Osteocyte (in vitro differentiated cells): ENCODE measurements at regions not wholly inside any gene's neighbourhood (a gene's known extent, or its start where the extent isn't known, plus 50 kb on each side); places are given as distances from the start of the nearest gene placed in this dataset.

Source experiments
- DNase-seq: peaks from one replicate; pipeline ENCODE4 v3.0.0; 2021; ENCODE audit warnings: mixed read lengths; ENCODE audit not compliant: unreplicated experiment; ENCODE audit errors: extremely low spot score
- H3K27ac Mint-ChIP-seq: one replicate; pipeline ENCODE4 v1.8.0; 2021; ENCODE audit warnings: mild to moderate bottlenecking, mixed read lengths; ENCODE audit not compliant: unreplicated experiment
- H3K27me3 Mint-ChIP-seq: one replicate; pipeline ENCODE4 v1.8.0; 2021; ENCODE audit warnings: mixed read lengths; ENCODE audit not compliant: unreplicated experiment
- H3K36me3 Mint-ChIP-seq: one replicate; pipeline ENCODE4 v1.8.0; 2021; ENCODE audit warnings: mixed read lengths; ENCODE audit not compliant: unreplicated experiment
- H3K4me1 Mint-ChIP-seq: one replicate; pipeline ENCODE4 v1.8.0; 2021; ENCODE audit warnings: mixed read lengths; ENCODE audit not compliant: unreplicated experiment
- H3K4me3 Mint-ChIP-seq: one replicate; pipeline ENCODE4 v1.8.0; 2021; ENCODE audit warnings: mild to moderate bottlenecking, moderate library complexity, mixed read lengths; ENCODE audit not compliant: unreplicated experiment
- H3K9me3 Mint-ChIP-seq: one replicate; pipeline ENCODE4 v1.8.0; 2021; ENCODE audit warnings: mixed read lengths; ENCODE audit not compliant: unreplicated experiment
- TF ChIP-seq, protein P1 (sequence below): fragments of 200-600 bp; sonication (generic); IDR thresholded peaks from 2 replicates; pipeline ENCODE4 v1.5.0; 2021; ENCODE audit warnings: antibody characterized with exemption, mild to moderate bottlenecking, moderate library complexity

GRCh38 chr5:155625897-155626543 lies 612.5 kb downstream of the KIF4B start:
- Mint-ChIP-seq H3K9me3 (peaks cover 14% of the 10 kb centered on the region), H3K27me3 (no peaks in the 10 kb centered on the region), H3K4me3 (no peak overlapping the region), H3K27ac (no peak overlapping the region), H3K4me1 (no peaks in the 10 kb centered on the region), H3K36me3 (no peaks in the 10 kb centered on the region)
- TF ChIP-seq, protein P1, sequence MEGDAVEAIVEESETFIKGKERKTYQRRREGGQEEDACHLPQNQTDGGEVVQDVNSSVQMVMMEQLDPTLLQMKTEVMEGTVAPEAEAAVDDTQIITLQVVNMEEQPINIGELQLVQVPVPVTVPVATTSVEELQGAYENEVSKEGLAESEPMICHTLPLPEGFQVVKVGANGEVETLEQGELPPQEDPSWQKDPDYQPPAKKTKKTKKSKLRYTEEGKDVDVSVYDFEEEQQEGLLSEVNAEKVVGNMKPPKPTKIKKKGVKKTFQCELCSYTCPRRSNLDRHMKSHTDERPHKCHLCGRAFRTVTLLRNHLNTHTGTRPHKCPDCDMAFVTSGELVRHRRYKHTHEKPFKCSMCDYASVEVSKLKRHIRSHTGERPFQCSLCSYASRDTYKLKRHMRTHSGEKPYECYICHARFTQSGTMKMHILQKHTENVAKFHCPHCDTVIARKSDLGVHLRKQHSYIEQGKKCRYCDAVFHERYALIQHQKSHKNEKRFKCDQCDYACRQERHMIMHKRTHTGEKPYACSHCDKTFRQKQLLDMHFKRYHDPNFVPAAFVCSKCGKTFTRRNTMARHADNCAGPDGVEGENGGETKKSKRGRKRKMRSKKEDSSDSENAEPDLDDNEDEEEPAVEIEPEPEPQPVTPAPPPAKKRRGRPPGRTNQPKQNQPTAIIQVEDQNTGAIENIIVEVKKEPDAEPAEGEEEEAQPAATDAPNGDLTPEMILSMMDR = no peak
- no peak for DNase-seq

GRCh38 chr5:155626592-155626991 lies 613.0 kb downstream of the KIF4B start:
- no peaks in the 10 kb centered on the region for H3K36me3 Mint-ChIP-seq
- peaks cover 14% of the 10 kb centered on the region for H3K9me3 Mint-ChIP-seq
- DNase-seq = no peak
- H3K27me3 Mint-ChIP-seq = no peaks in the 10 kb centered on the region
- H3K4me3 Mint-ChIP-seq = no peak overlapping the region
- TF ChIP-seq, protein P1 = no peak
- no peak overlapping the region for H3K27ac Mint-ChIP-seq
- no peaks in the 10 kb centered on the region for H3K4me1 Mint-ChIP-seq

- Mint-ChIP-seq H3K4me3 (no peak overlapping the region), H3K27ac (no peak overlapping the region), H3K36me3 (no peaks in the 10 kb centered on the region), H3K27me3 (no peaks in the 10 kb centered on the region), H3K9me3 (peaks cover 14% of the 10 kb centered on the region), H3K4me1 (no peaks in the 10 kb centered on the region)
- DNase-seq = no peak
- TF ChIP-seq, protein P1 = no peak
Observed at GRCh38 chr5:155628346-155628745, 614.8 kb downstream of the KIF4B start.

DNA sequence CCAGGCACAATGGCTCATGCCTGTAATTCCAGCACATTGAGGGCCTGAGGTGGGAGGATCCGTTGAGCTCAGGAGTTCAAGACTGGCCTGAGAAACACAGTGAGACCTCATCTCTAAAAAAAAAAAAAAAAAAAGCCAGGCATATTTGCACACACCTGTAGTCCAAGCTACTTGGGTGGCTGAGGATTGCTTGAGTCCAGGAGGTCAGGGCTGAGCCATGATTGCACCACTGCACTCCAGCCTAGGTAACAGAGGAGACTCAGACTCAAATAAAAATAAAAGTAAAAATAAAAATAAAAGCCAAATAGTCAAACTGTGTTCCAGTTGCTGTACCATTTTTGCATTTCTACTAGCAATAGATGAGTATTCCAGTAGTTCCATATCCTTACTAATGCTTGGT lies 616.0 kb downstream of the KIF4B start:
- Mint-ChIP-seq H3K27ac (no peak overlapping the region), H3K4me1 (no peaks in the 10 kb centered on the region), H3K27me3 (no peaks in the 10 kb centered on the region), H3K9me3 (peaks cover 14% of the 10 kb centered on the region), H3K4me3 (no peak overlapping the region), H3K36me3 (no peaks in the 10 kb centered on the region)
- no peak for DNase-seq
- TF ChIP-seq, protein P1 = no peak

- Mint-ChIP-seq H3K36me3 (no peaks in the 10 kb centered on the region), H3K27me3 (no peaks in the 10 kb centered on the region), H3K4me3 (no peak overlapping the region), H3K27ac (no peak overlapping the region), H3K9me3 (peaks cover 14% of the 10 kb centered on the region), H3K4me1 (no peaks in the 10 kb centered on the region)
- TF ChIP-seq, protein P1 = no peak
- no peak for DNase-seq
Observed at GRCh38 chr5:155631116-155631515, 617.6 kb downstream of the KIF4B start.
